GM21528 (cell line): ENCODE measurements at regions not wholly inside any gene's neighbourhood (a gene's known extent, or its start where the extent isn't known, plus 50 kb on each side); places are given as distances from the start of the nearest gene placed in this dataset.

Experiments
- ATAC-seq: cut with Tn5 transposase; IDR thresholded peaks from one replicate; pipeline ENCODE4 v1.9.1; 2021; ENCODE audit warnings: mild to moderate bottlenecking, moderate library complexity; ENCODE audit not compliant: unreplicated experiment, low FRiP score

DNA sequence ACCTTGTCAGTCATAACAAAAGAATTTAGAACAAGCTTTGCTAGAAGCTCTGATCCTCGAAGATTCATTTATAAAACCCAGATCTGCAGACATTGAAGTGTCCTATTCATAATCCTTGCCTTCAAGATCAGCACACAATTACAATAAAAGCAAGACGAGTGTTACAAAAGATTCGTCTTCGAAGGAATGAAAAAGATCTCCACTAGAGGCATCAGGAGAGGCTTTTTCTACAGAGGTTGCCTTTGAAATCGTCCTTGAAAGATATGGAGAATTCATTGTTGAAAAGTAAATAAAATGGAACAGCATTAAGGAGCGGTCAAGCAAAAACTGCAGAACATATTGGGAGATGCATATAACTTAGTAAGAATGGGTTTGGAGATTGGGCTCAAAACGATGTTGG, 146.4 kb downstream of the BMP4 start:
- ATAC-seq: no peak

DNA sequence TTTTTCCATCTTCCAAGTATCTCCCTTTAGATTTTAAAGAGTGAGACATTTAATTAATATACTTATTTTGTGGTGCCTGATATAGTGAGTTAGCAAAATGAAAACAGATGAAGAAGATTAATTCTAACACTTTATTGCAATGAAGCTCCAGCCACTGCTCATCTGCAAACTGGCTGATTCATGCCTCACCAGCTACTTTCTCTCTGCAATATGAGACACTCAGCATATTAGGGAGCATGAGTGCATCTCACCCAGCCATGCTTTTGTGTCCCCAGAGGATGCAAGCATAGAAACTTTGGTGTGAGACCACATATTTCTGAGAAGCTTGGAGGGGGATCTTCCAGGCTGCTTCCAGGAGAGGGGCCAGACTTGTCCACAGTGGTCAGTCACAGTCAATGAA, 148.6 kb downstream of the BMP4 start:
- ATAC-seq: no peak

DNA sequence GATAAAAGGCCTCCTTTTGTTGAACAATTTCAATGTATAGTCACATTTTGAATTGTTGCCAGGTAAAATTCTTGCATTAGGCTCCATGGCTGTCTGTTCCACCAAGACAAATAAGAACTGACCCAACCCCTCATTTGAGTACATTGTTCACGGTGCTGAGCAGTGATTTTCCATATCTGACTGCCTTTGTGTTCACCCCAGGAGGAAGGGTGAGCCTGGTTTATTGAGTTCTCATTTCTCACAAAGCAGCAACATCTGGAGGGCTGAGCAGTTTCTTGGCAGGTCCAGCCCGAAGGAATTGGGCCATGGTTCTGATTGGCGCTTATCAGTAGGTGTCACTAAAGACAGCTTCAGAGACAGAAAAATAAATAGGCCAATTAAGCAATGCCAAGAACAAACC, 149.1 kb downstream of the BMP4 start:
- ATAC-seq: no peak

DNA sequence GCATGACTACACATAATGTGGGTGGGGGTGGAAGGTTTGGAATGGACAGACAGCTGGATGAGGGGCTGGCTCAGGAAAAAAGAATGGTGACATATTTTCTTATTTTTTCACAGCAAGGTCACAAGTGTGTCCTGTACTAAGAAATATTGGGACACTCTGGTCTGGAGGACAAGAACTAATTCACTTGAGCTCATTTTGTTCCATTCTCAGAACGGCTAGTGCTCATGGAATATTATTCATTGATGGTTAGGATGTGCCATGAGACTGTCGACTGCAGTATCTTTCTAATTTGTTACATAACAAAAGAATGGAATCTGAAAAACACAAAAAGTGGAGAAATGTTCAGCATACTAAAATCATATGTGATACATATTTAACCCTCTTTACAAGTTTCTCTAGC, 149.5 kb downstream of the BMP4 start:
- no peak for ATAC-seq

DNA sequence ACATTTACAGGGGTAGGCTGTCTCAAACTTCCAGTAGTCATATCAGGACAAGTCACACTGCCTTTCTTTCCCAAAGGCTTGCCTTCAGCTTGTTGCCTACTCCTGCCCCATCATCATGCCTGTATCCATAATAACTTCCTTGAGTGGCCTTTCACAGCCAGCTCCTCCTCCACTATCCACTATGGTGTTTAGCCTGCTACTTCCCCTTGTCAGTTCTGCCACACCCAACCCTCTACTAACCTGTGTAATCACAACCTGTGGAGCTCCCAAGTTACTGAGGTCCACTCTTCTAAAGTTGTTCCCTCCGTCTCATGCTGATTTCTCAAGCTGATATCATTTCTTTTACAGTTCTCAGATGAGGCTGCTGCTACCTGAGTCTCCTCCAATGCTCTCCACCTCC, 159.9 kb downstream of the BMP4 start:
- ATAC-seq: no peak

DNA sequence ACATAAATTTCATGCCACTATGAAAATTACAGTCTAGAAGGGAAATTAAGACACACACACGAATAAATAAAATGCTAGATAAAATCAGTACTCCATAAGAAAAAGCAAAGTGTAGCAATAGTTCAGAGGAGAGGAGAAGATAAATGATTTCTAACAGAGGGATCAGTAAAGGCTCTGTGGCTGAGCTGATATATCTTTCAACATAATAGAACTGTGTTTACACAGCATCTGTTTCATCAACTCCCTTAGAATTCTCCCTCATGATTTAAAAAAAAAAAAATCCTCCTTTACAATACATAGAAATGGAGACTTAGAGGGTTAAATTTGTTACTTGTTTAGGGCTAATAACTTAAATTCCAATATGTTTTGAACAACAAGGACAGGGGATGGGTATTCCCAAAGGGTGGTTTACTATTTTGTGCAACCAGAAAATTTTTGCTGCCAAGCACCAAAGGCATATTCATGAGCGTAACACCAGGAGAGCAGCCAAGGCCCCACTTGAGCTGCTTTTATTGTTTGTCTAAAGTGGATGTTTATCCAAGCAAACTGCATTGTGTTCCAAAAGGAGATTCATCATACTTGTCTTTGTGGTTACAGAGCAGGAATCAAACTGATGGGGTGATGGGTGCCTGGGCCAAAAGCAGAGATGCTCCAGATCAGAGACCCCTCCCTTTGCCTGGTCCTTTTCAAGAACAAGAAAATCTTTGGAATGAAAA, 162.7 kb downstream of the BMP4 start:
- ATAC-seq: no peak

DNA sequence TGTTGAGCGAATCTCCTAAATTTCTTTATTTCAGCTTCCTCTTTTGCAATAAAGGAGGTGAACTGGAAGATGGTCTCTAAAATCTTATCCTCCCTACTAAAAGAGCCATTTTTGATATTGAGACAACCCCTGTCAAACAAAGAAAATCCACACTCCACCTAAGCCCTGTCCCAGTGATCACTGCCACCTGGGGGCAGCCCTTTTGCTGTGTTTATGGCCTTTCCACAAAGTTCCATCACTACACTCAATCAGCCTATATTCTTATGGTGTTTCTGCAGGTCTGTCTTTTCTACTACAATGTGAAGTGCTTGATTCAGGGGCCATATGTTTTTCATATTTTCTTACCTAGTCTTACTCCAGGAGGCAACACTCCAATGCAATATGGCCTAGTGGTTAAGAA, 163.7 kb downstream of the BMP4 start:
- ATAC-seq: no peak

DNA sequence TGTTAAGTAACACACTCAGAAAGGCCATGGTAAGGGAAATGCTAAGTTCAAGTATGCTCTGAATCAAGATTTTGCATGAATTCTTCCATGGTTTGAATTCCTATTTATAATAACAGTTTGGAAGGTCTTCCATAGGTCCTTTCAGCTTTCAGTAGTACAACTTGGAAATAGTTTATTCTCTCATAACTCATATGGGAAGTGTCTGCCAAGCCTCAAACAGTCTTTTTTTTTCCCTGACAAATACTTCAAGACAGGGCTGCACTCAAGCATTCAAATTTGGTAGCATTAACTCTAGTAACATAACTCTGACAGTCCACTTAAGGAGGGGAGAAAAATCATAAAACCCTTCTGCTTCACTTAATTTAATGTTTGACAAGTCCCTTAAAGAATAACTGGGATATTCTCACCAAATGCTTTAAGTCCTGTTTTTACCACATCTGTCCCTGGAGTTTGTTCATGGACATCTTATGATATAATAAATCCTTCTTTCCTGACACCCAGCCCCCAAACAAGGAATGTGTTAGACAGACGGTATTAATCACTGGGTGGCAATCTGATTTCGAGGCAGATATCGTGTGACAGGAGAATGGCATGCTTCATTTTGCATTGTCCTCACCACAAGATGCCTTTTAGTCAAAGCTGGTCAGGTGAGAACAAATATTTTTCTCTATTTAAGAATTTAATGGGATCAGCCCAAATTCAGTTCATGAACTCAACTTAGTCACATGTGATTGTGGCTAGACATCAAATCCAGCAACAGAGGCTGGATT, 165.7 kb downstream of the BMP4 start:
- no peak for ATAC-seq

DNA sequence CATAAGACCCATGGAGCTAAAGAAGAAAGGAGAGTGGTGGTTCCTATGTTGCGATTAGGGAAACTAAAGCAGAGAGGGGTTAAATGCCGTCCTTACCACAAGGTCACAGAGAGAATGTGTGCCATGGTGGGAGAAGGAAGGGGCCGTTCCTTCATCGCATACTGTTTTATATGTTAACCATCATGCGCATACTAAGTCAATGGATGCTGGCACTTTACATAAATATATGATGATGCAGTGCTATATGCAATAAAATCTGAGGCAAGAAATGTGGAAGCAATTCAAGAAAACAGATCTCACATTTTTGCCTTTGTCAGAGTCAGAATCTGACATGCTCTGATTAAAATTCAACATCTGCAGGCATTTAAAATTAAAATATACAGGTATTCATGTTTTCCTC, 168.1 kb downstream of the BMP4 start:
- ATAC-seq: no peak

DNA sequence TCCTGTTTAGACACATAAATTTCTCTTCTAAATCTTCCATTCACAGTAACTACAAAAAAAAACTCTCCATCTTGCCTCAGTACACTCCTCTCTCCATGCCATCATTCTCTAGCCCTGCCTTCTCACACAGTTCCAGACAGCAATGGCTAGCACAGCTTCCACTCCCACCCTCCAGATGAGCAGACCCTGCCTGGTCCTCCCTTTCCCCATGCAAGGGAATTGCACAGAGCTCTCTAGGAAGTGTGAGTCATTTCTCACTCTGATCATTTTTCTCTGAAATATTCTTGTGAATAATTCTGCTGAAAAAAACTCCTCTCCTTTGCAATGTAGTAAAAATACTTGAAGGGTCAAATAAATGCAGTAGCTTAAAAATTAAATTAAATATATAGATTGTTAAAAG, 170.6 kb downstream of the BMP4 start:
- ATAC-seq: no peak

DNA sequence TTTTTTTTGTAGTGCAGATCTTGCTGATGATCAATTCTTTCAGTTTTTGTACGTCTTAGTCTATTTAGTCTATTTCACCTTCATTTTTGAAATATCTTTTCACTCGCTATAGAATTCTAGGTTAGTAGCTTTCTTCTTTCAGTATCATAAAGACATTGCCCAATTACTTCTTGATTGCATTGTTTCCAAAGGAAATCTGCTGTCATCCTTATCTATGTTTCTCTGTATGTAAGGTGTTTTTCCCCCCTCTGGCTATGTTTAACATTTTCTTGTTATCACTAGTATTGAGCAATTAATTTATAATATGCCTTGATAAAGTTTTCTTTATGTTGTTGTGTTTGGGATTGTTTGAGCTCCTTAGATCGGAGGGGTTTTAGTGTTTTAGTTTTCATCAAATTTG, 171.9 kb downstream of the BMP4 start:
- ATAC-seq: no peak

DNA sequence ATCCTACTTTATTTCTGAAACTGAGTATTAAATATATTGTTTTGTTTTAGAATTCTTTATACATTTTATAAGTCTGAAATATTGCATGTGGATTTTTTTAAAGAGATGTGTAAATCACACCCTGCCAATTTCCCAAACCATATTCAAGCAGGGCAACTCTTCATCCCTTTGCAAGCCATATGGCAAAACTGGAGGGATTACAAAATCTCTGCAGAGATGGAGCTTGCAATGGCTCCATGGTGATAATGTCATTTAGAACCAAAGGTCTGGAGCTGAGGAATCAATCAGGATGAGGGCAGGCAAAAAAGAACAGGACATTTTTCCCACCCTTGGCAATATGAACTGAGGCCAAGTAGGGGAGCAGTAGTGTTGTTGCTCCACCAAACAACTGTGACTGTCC, 173.4 kb downstream of the BMP4 start:
- ATAC-seq: no peak

DNA sequence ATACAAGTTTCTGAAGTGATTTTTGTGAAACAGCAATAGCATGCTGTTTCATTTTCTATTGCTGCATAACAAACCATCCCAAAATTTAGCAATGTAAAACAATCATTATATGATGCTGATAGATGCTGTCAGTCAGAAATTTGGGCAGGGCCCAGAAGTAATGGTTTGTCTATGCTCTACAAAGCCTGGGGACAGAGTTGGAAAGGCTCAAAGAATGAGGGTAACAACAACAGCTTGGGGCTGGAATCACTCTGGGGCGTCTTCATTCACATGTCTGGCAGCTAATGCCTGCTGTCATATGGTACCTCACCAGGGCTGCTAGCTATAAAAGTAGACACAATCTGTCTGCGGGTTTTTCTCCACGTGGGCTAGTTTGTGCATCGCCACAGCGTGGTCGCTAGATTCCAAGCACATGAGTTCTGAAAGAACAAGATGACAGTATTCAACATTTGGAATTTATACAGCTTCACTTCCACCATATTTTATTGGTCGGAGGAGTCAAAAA, 176.5 kb downstream of the BMP4 start:
- ATAC-seq: no peak

DNA sequence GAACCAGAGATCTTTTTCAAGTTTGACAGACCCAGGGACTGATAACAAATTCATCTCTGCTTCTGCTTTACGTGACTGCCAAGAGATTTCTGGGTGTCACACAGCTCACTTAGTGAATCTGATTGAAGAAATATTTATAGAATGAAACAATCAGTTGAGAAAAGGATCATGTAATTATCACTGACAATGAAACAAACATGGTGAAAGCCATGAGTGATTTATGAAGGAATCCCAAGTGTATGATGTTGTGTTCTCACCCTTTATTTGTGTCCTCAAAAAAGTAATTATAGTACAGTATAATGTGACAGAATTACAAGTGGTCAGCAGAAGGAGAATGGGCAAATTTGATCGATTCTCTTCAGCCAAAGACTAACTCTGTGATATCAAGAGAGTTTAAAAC, 177.3 kb downstream of the BMP4 start:
- no peak for ATAC-seq

DNA sequence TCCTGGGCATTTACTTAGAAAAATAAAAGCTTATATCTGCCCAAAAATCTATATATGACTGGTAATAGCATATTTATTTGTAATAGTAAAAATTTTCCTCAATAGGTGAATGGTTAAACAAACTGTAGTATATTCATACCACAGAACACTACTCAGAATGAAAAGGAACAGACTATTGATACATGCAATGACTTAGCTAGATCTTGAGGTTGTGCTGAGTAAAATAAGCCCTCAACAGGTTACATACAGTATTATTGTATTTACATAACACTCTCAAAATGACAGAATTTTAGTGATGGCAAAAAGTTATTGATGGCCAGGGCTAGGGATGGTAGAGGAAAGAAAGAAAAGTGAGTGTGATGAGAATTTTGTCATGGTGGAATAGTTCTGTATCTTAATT, 178.4 kb downstream of the BMP4 start:
- no peak for ATAC-seq

DNA sequence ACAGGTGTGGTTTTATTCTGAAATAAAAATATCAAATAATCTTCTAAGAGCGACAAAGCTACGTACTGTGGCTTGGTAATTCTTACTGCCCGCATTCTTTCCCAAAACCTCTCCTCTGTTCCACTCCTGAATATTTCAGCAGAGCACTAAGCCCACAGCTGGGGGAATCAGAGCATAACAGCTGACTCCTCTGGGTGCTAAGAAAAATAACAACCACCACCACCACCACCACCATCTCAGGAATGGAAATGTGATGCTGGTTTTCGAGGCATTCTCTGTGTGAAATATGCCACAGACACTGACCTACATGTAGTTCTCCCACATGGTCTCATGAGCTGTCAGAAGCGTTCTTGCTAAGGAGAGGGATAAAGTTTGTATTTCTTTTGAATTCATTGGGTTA, 183.7 kb downstream of the BMP4 start:
- ATAC-seq: no peak

DNA sequence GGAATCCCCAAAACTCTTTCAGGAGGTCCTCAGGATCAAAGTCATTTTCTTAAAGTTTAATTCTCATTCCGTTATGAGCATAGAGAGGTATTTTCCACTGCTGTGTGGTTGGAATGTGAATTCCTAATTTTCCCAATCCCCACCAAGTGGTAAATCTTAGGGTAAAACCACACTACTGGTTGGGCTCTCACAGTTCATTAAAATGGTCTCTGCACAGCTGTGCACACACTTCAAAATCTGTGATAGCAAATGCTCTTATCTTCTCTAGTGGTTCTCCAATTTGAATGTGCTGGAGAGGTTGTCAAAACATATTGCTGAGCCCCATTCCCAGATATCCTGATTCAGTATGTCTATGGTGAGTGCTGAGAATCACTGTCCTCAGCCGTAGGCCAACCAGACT, 189.1 kb downstream of the BMP4 start:
- ATAC-seq: no peak

DNA sequence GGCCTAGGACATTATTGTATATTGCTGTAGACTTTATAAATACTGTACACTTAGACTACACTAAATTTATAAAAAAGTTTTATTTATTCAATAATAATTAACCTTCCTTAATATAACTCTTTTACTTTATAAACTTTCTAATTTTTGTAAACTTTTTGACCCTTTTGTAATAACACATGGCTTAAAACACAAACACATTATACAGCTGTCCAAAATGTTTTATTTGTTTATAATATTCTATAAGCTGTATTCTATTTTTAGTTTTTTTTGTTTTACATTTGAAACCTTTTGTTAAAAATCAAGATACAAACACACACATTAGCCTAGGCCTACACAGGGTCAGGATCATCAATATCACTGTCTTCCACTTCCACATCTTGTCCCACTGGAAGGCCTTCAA, 190.0 kb downstream of the BMP4 start:
- ATAC-seq: no peak

DNA sequence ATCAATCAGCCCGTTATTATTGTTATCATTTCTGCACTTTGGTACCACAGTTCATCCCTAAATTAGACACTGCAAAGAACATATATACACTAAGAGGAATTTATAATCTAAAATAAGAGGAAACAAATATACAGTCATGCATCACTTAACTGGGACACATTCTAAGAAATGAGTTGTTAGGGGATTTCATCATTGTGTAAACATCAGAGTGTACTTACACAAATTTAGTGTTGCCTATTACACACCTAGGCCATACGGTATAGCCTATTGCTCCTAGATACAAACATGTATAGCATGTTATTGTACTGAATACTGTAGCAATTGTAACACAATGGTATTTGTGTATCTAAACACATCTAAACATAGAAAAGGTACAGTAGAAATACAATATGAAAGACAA, 190.5 kb downstream of the BMP4 start:
- no peak for ATAC-seq

DNA sequence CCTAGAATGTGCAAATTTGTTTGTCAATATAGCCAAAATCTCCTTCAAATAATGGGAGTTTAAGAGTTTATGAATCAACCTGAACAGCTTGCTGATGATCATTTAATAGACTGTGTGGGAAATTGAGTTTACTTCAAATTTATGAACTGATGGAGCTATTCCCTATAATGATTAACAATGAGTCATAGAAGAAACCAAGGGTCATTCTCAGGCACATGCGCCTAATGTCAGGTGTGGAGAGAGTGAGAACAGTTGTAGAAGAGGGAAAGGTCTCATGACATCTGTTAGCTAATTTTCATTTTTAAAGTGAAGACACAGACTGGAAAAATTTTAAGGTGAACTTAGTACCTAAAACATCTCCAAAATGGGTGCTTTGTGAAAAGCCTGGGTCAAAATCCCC, 191.8 kb downstream of the BMP4 start:
- ATAC-seq: no peak

DNA sequence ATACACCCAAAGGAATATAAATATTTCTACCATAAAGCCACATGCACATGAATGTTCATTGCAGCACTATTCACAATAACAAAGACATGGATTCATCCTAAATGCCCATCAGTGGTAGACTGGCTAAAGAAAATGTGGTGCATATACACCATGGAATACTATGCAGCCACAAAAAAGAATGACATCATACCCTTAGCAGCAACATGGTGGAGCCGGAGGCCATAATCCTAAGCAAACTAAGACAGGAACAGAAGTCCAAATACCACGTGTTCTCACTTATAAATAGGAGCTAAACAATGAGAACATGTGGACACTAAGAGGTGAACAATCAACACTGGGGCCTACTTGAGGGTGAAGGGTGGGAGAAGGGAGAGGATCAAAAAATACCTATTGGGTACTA, 198.5 kb downstream of the BMP4 start:
- ATAC-seq: no peak

DNA sequence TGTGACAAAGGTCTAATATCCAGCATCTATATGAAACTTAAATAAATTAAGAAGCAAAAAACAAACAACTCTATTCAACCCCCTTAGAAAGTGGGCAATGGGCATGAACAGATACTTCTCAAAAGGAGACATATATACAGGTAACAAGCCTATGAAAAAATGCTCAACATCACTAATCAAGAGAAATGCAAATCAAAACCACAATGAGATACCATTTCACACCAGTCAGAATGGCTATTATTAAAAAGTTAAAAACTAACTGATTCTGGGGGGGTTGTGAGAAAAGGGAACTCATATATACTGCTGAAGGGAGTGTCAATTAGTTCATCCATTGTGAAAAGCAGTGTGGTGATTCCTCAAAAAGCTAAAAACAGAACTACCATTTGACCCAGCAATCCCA, 198.9 kb downstream of the BMP4 start:
- no peak for ATAC-seq
